ENCODE measurements at regions not wholly inside any gene's neighbourhood (a gene's known extent, or its start where the extent isn't known, plus 50 kb on each side); places are given as distances from the start of the nearest gene placed in this dataset.
"Not testable (repeated sequence)": the region's sequence is repeated elsewhere in the genome, so short reads cannot be mapped to it uniquely, and the experiment has no call there.

DNA sequence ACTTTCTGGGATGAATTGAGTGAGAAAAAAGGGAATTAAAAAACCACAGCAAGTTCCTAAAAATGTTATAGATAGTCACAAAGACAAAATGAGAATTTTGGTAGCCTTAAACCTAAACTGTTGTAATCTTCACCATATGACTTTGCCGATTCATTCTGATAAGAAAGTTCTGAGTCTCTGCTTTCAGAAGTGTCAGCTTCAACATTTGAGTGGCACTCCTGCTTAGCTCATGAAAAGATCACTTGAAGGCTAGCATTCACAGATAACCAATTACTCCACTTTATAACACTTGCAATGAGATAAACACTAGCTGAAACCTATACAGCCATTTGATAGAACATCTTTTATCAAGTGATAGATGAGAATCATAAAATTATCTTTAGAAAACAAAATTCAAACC lies 288.1 kb upstream of the POU1F1 start:
- no peak for DNase-seq

DNA sequence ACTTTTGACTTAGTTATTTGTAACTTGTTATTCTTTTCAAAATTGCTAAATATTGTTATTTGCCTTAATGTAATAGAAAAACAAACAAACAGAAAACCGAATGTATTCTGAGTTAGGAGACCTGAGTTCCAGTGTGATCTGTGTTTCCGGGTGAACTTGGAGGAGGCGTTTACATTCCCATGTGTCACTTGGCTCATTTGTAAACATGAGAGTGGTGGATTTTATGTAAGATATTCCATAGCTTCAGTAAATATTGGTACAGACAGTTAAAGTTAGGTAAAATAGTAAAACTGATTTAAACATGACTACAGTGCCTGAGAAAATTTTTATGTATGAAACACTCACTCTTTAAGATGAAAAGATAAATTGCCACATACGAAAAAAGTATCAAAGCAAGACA lies 287.3 kb upstream of the POU1F1 start:
- no peak for DNase-seq

DNA sequence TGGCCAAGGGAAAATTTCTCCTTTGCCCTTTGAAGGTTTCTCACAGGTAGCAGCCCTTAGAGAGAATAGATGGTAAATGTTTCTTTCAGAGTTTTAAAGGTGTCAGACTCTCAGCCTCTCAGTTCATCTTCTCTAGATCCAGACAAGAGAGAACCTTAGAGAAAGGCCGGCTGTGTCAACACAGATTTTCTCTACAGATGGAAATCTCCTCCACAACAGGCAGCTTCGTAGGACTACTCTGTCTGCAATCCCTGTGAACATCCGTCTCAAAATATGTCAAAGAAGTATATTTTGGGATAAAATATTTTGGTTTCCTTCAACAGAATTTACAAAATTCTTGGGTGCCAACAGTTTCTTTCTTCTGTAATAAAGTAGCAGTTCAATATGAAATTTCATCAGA lies 282.1 kb upstream of the POU1F1 start:
- no peak for DNase-seq

DNA sequence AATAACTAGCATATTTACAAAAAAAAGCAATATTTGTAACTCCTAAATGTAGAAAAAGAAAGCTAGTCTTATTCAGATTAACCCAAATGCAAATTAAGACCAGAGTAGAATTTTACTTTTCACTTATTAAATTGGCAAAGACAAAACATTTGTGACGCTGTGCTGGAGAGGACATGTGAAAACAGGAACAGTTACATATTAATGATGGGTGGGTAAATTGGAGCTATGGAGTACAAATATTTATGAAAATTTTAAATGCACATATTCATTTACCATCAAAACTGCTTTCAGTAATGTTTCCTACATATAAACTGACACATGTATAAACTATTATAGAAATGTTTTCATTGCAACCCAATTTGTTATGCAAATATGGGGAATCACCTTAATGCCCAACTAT lies 278.9 kb upstream of the POU1F1 start:
- no peak for DNase-seq

DNA sequence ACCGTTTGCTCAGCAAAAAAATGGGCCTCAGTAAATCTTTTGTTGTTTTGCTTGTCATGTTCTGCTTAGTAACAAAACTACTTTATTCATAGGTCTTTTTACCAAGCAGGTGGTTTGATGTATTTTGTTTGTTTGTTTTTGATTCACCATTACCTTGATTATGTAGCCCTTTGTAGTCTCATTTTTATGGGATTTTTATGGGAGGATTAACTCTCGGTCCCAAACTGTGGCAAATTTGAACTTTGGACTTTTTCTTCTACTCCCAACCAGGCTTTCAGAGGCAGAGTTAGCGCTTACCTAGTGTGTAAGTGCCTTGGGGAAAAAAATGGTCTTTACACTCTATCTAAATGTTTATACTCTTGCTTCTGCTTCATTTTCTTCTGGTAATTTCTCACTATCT lies 276.7 kb upstream of the POU1F1 start:
- DNase-seq, result no peak

DNA sequence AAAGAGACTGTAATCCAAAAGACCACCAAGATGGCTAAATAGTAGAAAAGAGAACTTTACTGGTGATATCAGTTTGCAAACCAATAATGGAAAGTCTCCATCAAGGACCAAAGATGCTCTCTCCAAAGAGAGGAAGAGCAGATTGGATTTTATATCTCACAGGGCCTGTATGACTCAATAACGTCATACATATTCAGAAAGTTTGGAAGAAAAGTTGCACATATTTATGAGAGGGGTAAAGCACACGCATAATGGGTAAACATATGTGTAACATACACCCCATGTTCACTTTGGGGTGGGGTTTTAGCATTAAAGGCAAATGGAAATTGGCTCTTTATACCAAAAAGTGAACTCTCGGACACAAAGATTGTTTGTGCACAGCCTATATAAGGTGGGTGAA lies 274.5 kb upstream of the POU1F1 start:
- DNase-seq, result no peak

DNA sequence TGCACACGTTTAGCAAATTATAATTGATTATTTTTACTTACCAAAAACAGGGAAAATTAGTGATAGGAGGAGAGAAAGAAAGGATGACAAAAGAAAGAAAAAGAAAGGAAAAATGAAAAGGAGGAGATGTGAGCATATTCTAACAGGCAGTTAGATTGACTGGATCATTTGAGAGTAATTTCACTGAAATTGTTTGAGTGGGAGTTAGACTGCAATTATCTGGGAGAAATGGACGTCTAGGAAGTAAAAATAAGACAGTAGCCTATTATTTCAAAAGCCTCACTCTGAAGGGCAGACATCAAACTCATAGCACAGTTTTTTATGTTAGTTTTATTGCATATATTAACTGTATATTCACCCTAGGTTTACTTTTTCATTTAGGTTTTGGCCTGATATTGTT lies 272.8 kb upstream of the POU1F1 start:
- no peak for DNase-seq

DNA sequence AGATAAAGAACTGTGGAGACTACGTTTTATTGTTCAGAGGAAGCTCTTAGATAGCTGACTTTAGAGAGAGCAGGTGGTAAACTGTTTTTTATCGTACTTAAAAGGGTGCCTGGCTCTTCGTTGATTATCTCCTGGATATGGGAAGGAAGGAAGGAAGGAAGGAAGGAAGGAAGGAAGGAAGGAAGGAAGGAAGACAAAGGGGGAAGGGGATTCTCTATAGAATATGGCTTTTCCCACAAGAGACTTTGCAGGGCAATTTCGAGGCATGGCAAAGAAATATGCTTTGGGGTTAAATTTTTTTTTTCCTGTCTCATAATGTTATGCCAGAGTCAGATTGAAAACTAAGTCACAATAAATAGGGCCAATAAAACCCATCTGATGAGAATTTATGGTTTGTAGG lies 271.9 kb upstream of the POU1F1 start:
- no peak for DNase-seq

DNA sequence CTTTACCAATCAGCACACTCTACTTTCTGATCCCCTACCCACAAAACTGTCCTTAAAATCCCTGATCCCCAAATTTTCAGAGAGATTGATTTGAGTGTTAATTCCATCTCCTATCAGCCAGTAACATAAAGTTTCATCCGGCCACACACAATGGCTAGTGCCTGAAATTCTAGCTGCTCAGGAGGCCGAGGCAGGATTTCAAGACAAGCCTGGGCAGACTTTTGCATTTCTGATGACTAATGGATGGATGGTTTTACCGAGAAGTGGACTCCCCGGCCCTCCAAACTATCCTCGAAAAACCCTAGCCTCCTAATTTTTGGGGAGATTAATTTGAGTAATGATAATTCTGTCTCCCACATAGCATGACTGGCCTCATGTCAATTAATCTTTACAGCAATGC lies 269.8 kb upstream of the POU1F1 start:
- DNase-seq, result no peak

DNA sequence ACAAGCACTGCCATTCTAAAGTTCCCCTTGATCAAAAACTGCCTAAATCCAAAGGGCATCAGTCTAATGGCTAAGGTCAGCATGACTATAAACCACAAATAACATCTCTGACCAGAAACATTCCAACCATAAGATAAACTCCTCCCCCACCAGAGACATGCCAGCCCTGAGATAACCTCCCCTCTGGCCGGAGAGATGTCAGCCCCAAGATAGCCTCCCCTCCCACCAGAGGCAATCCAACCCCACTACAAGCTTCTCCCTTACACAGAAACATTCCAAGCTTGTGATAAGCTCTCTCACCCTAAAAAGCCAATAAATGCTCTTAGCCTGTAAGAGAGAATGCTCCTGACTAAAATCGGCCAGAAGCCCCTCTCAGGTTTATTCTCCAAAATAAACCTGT lies 267.0 kb upstream of the POU1F1 start:
- DNase-seq, result not testable (repeated sequence)

DNA sequence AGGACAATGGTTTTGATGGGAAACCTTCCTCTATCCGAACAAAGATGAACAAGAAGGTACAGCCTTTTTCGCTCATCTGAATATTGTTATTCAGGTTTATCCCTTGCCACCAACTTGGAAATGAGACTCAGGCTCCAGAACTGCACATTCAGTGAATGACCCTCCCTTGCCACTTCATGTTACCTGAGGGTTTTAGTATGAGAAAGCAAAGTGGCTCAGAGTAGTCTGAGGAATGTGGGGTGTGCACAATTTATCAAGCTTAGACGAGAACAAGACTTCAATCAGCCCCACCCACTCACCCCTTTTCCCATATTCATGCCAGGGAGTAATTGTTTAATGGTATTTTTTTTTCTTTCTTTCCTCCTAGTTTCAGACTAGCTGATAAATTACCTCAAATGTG lies 265.3 kb upstream of the POU1F1 start:
- DNase-seq, result no peak

DNA sequence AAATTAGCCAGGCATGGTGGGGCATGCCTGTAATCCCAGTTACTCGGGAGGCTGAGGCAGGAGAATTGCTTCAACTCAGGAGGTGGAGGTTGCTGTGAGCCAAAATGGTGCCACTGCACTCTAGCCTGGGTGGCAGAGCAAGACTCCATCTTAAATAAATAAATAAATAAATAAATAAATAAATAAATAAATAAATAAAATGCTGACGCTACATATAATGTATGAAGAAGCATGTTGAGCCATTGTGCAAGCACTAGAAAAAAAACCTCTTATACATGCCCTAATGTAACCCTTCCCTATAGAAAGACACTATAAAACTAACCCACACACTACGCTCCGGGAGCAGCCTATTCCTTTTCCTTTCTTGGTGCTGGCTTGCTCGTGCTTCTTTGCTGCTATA lies 262.3 kb upstream of the POU1F1 start:
- not testable (repeated sequence) for DNase-seq

DNA sequence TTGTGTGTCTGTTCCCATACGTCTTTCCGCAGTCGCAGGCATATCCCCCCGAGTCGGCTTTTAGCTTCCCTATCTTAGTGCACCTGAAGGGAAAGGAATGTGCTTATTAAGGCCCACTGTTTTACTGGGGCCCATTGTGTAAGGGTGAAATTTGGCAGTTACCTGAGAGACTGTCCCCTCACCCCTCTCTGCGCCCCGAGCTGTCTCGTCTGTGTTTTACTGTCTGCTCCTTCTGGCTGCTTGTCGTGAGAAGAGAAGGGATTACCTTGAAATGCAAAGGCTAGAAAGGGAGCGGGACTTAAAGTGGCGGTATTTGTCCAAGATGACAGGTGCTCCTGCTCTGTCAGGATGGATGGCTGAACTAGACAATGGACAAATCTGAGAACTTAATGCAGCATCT lies 233.0 kb upstream of the POU1F1 start:
- DNase-seq, result no peak

DNA sequence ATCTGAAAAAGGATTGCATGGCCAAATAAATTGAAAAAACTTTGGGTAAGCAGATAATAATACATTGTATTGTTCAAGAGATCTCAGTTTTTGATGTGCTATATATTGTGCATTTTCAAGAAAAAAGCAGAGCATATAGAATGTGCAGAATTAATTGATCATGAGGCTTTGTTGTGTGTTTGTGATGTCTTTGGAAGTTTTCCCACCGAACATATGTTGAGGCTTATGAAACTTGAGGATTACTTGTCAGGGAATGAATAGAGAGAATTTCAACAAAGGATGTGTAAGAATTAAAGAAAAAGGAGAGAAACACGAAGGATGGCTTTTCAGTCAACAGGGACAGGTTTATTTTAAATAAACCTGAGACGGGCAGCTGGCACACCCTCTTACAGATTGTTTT lies 232.5 kb upstream of the POU1F1 start:
- DNase-seq, result no peak

DNA sequence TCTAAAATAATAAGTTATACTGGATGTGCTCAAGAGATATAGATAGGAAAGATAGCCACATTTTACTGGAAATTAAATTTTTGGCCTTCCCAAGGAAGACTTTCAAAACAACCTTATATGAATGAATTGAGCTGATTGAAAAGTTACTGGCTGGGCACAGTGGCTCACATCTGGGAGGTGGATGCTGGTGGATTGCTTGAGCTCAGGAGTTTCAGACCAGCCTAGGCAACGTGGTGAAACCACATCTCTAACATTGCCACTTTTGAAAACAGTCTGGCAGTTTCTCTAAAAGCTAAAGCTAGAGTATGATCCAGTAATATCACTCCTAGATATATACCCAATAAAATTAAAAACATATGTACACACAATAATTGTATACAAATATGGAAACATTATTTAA lies 231.4 kb upstream of the POU1F1 start:
- no peak for DNase-seq

DNA sequence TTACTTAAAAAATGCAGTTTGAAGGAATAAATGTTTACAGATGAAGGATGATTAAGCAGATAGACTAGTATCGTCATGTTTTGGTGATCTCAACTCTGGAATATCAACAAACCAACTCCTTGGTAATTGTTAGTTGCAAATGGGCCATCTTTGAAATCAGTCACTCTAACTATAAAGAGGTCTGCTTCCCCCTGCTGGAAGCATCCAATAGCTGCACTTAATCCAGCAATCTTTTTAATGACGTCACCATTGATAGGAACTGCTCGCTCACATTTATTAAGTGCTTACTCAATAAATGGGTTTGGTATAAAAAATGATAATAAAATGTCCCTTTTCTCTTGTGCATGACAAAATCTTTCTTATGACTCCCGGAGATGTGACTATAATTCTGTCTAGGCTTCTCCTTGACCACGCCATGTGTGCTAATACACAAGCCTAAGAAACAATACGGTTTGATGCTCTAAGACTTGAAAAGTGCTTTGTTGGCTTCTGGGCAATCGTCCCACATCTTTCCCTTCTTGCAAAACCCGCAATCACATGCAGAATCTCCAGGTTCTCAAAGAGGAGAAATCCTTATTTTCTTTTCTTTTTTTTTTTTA lies 227.6 kb upstream of the POU1F1 start:
- no peak for DNase-seq

DNA sequence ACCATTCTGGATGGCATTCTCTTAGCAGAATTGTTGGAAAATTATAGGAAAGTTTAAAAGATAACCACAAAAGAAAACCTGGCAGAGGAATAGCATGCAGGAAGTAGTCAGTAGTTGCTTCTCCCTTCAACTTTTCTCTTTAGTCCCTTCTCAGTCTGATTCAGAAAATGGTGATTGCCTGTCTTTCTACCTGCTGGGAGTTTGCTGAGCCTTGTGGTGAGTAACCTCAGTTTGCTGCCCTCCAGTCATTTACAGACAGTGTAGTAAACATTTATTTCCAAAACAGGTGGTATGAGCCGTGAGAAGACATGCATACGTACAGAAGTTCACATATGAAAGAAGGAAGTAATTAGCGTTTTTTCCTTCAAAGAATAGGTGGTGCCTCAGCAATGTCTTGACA lies 224.7 kb upstream of the POU1F1 start:
- no peak for DNase-seq

DNA sequence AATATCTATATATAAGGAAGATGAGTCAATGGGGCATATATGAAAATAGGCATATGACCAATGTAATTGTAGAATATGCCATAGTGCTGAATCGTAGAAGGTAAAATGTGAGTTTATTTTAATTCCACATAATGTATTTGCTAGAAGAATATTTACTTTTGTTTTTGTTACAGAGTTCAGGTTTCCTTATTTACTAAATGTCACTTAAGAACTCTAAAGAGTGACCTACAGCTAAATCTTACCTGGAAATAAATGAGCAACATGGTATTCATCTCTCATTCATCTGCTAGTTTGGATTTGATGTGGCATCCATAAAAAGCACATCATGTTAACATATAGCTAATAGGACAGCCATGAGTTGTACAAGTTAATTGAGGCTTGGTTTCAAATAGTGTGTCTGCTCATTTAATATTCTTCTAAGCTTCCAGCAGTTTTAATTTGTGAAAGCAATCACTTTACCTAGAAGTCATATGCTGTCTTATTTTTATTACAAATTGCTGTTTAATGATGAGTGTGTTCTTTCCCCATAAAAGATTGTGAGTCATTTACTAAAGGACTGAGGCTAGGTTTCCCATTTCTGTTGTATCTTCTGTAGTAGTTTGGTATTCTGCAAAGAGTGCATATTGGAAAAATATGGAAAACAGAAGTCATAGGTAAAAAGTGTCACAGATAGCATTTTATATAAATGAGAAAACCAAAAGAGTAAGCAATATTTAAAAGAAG lies 222.1 kb upstream of the POU1F1 start:
- no peak for DNase-seq

DNA sequence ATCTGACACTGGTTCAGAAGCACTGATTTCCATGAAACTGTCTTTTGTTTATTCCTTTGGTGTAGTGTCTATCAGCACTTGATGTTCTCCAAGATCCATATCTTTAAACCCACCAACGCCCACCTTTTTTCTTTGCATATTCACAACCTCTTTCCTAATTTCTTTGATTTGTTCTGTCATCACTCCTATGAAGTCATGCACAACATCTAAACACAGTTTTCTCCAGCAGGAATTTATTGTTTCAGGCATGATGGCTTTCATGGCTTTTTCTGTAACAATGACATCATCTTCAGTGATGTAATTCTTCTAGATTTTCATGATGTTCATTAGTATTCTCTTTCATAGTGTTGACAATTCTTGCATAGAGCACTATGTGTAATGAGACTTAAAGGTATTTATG lies 219.6 kb upstream of the POU1F1 start:
- DNase-seq, result no peak

DNA sequence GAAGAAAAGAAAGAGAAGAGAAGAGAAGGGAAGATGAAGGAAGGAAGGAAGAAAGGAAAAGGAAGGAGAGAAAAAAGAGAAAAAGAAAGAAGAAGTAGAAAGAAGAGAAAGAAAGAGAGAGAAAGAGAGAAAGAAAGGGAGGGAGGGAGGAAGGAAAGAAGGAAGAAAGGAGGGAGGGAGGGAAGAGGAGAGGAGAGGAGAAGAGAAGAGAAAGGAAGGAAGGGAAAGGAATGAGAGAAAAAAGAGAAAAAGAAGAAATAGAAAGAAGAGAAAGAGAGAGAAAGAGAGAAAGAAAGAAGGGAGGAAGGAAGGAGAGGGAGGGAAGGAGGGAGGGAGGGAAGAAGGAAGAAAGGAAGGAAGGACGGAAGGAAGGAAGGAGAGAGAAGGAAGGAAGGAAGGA lies 217.9 kb upstream of the POU1F1 start:
- no peak for DNase-seq

DNA sequence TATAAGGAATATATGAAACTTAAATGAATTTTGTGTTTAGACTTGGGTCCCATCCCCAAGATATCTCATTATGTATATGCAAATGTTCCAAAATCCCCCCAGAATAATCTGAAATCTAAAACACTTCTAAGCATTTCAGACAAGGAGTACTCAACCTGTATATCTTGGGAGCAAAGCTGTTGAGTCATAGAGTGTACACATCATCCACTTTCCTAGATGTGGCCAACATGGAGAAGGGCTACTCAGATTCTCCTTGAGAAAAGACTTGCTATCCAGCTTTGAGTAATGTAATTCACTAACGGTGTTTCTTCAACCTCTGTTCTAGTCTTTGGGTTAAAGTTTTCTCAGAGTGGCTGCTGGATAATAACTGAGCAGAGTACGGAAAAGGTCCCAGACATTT lies 215.5 kb upstream of the POU1F1 start:
- no peak for DNase-seq

DNA sequence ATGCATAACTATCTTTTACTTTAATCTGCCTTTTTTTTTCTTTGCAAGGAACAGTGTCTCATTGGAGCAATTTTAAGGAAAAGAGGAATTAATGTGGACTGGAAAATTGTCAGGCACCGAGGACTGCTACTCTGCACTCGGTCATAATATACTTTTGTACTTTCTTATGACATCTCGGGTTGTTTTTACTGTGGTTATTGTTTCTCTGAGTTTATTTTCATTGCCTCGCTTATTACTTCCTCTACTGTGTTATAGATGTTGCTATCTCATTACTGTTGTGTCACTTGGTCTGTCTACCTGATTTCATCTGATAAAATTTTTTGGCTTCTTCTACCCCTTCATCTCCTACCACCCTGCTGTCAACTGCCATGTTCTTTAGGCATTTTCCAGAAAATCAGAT lies 213.5 kb upstream of the POU1F1 start:
- no peak for DNase-seq

DNA sequence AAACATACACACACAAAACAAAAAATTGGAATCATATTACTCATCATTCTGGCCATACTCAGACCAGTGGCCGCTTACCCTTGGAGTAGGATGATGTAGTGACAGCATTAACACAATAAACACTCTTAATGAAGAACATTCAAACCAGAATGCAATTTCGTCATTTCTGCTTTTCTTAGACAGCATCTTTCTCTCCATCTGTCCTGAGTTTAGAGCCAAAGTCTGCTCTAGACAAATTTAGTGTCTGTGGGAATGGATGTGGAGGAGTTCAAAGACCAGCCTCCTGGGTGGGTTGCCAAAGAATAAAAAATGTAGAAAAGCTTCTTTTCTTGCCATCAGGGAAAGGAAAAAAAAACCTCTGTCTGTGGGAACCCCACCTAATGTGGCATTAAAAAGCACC lies 212.4 kb upstream of the POU1F1 start:
- no peak for DNase-seq

DNA sequence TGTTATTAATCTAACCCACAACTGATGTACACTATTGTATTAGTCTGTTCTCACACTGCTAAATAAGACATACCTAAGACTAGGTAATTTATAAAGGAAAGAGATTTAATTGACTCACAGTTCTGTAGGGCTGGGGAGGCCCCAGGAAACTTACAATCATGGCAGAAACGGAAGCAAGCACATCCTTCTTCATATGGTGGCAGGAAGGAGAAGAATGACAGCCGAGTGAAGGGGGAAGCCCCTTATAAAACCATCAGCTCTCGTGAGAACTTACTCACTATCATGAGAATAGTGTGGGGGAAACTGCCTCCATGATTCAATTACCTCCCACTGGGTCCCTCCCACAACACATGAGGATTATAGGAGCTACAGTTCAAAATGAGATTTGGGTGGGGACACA lies 210.3 kb upstream of the POU1F1 start:
- DNase-seq, result not testable (repeated sequence)

DNA sequence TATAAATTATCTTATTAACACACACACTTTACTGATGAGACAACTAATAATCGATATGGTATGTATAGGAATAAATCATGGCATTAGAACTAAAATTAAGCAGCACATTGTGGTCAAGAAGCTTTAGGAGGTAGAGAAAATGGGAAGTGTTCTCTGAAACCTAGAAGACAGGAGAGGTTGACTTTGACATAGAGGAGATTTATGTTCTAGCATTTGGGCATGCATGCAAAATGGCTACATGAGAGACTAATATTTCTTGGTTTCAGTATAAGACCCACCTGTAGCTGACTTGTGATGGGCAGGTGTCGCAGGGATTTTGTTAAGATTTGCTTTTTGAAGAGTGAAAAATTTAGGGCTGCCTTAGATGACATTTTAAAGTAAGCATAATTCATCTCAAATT lies 209.7 kb upstream of the POU1F1 start:
- DNase-seq, result no peak

All from stimulated activated naive CD4-positive, alpha-beta T cell (primary cell).